HS-5 (cell line): ENCODE measurements at regions not wholly inside any gene's neighbourhood (a gene's known extent, or its start where the extent isn't known, plus 50 kb on each side); places are given as distances from the start of the nearest gene placed in this dataset.

Experiments
- DNase-seq: peaks from one replicate; pipeline ENCODE4 v3.0.0-alpha.2; 2012; ENCODE audit warnings: low read depth

DNA sequence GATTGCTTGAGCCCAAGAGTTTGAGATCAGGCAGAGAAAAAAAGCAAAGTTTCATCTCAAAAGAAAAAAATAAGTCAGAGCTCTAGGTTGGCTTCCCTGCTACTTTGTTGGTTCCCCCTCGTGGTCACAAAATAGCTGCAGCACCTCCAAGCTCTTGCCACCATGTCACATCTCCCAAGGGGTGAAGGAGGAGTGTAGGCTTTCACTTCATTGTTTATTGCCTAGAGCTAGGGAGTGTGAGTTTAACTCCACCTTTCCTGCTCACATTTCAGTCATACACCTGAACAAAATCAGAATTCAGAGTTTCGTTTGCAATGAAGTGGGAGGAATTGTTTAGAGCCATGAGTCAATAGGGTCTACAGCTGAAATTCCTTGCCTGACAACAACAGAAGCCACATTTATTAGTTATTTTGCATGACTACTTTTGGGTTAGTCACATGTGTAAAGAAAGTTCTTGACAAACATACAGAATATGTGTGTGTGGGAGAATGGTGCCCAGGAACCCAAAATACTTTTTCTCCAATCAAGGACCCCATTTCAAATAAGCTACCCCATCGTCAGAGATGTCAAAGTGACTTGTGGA, 56.2 kb upstream of the UFL1 start:
- no peak for DNase-seq

DNA sequence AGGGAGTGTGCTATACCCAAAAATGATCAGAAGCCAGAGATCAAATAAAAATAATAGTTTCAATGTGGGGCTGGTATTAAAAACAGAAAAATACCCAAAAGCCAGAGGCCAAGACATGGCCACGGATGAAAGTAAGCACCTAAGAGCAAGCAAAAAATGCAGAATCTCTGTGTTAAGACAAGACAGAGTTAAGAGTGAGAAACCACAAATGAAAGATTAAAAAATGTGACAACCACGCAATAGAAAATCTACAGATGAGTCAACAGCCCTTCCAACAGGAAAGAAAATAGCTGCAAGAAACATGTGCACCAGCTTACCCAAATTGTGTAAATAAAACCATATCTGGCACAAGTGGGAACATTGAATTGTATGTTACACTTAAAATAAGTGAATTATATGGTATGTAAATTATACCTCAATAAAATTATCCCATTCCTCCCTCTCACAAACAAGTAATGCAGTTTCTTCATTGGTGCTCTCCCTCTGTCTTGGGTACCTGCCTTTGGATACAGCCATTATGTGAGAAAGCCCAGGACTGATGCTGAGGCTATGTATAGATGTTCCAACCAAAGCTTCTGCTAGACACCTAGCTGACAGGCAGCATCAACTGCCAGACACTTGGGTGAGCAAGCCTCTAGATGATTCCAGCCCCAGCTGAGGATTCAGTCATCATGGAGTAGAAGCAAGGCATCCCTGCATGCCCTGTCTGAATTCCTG, 55.3 kb upstream of the UFL1 start:
- no peak for DNase-seq

DNA sequence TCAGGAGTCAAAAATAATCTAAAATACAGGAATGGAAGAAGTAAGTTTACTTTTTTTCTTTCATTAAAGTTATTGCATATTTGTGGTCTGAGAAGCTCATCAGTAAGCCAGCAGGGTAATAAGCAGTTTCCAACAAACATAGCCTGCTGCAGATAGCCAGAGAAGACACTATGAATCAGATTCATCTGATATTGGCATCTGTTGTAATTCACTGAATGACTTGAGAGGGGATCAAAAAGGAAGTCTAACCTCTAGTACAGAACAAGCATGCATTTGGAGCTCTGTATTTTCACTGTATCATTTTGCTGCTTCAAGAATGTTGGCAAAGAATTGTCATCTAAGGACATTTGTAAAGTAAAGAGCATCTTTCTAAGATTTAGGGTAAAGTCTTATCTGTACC, 53.8 kb upstream of the UFL1 start:
- DNase-seq, result no peak

DNA sequence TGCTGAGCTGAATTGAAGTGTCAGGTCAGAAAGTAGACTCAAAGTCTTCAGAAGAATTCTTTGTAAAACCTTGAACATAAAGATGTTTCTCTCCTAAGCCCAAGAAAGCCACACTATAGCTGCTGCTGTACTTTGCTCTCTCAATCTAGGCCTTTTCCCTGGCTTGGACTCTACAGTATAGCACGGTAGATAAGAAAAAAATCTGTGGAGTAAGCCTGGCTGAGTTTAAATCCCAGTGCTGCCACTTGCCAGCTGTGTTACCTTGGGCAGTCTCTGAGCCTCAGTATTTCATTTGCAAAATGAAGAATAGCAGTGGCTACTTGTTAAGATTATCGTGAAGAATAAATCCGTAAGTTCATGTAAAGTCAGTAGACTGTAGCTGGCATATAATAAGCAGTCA, 53.3 kb upstream of the UFL1 start:
- no peak for DNase-seq

DNA sequence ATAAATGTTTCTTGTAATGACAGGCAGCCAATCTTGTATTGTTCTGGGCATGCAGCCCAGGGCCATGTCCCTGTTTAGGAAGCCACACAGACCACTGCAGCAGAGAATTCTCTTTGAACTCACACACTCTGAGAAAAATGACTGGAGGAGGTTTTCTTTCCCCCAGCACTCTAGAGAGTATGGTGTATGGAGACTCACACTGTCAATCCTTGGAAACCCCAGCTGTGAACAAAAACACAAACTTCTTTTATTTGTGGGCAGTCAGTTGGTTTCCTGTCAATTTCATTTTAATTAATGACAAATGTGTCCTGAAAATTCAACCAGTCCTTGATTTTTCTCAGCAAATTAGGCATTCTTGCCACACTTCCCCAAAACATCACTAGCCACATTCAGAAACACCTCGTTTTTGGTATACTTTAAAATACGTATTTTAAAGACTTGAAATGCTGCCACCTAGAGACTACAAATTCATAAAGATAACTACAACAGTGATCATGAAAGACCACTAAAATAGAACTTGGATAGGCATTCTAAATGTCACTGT, 52.9 kb upstream of the UFL1 start:
- DNase-seq, result no peak

DNA sequence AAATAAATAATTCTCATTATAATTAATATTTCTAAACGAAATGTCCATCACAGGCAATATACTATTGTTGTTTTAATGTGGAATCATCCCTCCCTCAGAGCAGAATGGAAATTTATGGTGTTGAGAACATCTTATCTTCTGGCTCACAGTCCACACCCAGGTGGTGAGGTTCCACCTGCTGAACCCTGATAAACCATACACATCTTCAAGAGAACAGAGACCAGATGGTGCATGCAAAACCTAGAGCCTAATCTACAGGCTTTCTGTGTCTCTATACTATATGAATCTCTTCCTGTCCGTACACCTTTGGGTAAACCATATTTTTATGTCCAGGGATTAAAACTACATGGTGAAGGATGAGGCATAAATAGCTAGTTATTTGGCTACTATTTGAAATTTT, 52.3 kb upstream of the UFL1 start:
- DNase-seq, result no peak

DNA sequence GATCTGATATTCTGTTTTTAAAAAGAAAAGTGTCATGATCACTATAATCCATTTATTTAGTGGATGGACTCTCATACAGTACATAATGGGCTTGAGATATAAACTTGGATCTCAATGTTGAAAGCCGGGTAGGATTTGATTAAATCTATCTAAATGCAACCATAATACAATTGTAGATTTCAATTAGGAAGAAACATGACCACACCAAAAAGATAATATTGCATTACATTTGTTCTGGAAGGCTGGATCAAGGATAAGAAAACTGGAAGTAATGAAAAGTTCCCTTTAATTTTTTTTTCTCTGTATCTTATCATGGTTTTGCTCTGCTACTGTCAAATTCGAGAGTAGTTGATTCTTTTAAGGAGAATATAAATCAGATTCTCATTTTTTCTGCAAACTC, 51.3 kb upstream of the UFL1 start:
- DNase-seq, result no peak
